Activated T-cell treated with anti-CD3 and anti-CD28 coated beads, Interleukin-2, amount 50 U/mL, for 24 hours (primary cell): ENCODE measurements at regions not wholly inside any gene's neighbourhood (a gene's known extent, or its start where the extent isn't known, plus 50 kb on each side); places are given as distances from the start of the nearest gene placed in this dataset.
A peak's percentile ranks its signal among the peaks of the same experiment; 100 is the strongest.

Experiments
- DNase-seq: peaks from one replicate; pipeline ENCODE4 v3.0.0-alpha.2; 2020
- H3K27ac Mint-ChIP-seq: 2 replicates; pipeline ENCODE4 v1.8.0; 2020; ENCODE audit warnings: mild to moderate bottlenecking, mixed read lengths
- H3K27me3 Mint-ChIP-seq: 2 replicates; pipeline ENCODE4 v1.8.0; 2020; ENCODE audit warnings: mixed read lengths
- H3K36me3 Mint-ChIP-seq: 2 replicates; pipeline ENCODE4 v1.8.0; 2020; ENCODE audit warnings: low read depth, mixed read lengths
- H3K4me1 Mint-ChIP-seq: 2 replicates; pipeline ENCODE4 v1.8.0; 2020; ENCODE audit warnings: low read depth, mixed read lengths
- H3K4me3 Mint-ChIP-seq: 2 replicates; pipeline ENCODE4 v1.8.0; 2020; ENCODE audit warnings: mild to moderate bottlenecking, moderate library complexity, mixed read lengths
- H3K9me3 Mint-ChIP-seq: 2 replicates; pipeline ENCODE4 v1.8.0; 2020; ENCODE audit warnings: mixed read lengths

DNA sequence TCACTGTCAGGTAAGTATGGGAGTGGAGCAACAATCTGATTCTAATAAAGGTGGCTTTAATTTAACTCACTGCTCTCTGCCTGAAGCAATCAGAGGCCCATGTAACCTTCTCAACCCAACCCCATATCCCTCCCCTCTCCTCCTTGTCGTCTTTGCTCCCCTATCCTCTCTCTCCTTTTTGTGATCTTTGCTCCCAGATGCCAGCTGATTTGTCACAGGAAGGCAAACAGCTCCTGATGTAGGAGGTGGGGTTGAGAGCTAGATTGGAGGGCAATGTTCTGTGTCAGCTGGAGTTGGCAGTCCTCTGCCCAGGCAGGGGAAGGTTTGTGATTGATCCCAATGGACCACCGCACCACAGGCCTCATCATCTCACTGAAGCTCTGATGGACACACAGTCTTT is 101.4 kb upstream of the PIK3CG start:
- no peaks in the 10 kb centered on the region for H3K9me3 Mint-ChIP-seq
- DNase-seq: no peak
- no peak overlapping the region for H3K4me3 Mint-ChIP-seq
- no peaks in the 10 kb centered on the region for H3K36me3 Mint-ChIP-seq
- no peak overlapping the region for H3K27ac Mint-ChIP-seq
- no peaks in the 10 kb centered on the region for H3K27me3 Mint-ChIP-seq
- H3K4me1 Mint-ChIP-seq: peaks cover 30% of the 10 kb centered on the region

GRCh38 chr7:106765727-106766355 is 99.2 kb upstream of the PIK3CG start:
- Mint-ChIP-seq H3K4me3 (no peak overlapping the region), H3K9me3 (no peaks in the 10 kb centered on the region), H3K36me3 (no peaks in the 10 kb centered on the region), H3K27ac (no peak overlapping the region), H3K4me1 (peaks cover 49% of the 10 kb centered on the region), H3K27me3 (no peaks in the 10 kb centered on the region)
- no peak for DNase-seq

DNA sequence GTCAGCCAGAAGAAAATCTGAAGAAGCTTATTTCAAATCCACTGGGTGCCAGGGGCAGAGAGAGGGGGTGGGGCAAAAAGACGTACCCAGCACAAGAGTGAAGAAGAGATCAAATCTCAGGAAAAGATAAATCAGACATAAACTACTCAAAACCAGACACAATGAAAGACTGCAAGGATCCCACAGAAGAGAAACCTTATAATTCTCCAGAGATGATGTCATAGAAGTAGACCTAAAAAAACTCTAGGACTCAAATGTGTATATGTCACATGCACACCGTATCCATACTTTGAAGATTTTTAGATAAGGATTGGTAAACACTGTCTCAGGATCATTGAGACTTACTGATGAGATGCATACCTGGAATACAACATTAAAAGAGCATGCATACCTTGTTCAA is 98.5 kb upstream of the PIK3CG start:
- no peak for DNase-seq
- no peaks in the 10 kb centered on the region for H3K36me3 Mint-ChIP-seq
- no peaks in the 10 kb centered on the region for H3K27me3 Mint-ChIP-seq
- H3K4me3 Mint-ChIP-seq: no peak overlapping the region
- H3K9me3 Mint-ChIP-seq: no peaks in the 10 kb centered on the region
- H3K27ac Mint-ChIP-seq: no peak overlapping the region
- H3K4me1 Mint-ChIP-seq: peaks cover 49% of the 10 kb centered on the region

- Mint-ChIP-seq H3K9me3 (no peaks in the 10 kb centered on the region), H3K36me3 (no peaks in the 10 kb centered on the region), H3K4me3 (peak overlapping the region; percentile 4), H3K4me1 (peaks cover 50% of the 10 kb centered on the region), H3K27me3 (no peaks in the 10 kb centered on the region), H3K27ac (peak overlapping the region; percentile 75)
- DNase-seq: no peak
Observed at GRCh38 chr7:106767078-106767477, 98.0 kb upstream of the PIK3CG start.

- peaks cover 55% of the 10 kb centered on the region for H3K4me1 Mint-ChIP-seq
- no peak for DNase-seq
- peak overlapping the region; percentile 75 for H3K27ac Mint-ChIP-seq
- no peaks in the 10 kb centered on the region for H3K36me3 Mint-ChIP-seq
- no peaks in the 10 kb centered on the region for H3K27me3 Mint-ChIP-seq
- no peaks in the 10 kb centered on the region for H3K9me3 Mint-ChIP-seq
- H3K4me3 Mint-ChIP-seq: peak overlapping the region; percentile 45
Observed at GRCh38 chr7:106767498-106768323, 97.4 kb upstream of the PIK3CG start.

DNA sequence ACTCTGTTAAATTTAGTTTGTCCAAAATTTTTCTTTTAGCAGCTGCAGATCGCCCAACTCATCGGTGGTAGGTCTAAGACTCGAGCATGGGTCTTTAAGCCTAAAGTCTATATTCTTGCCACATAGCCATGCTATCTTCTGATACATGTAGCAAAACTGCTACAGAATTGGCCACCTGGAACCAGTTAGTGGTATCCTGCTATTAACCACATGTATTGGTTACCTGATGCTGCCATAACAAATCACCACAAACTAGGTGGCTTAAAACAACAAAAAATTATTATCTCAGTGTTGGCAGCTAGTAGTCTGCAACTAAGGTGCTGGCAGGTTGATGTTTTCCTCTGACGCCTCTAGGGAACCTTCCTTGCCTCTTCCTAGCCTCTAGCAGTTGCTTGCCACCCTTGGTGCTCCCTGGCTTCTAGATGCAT is 96.7 kb upstream of the PIK3CG start:
- peak overlapping the region; percentile 75 for H3K27ac Mint-ChIP-seq
- H3K36me3 Mint-ChIP-seq: peaks cover under 1% of the 10 kb centered on the region
- peak overlapping the region; percentile 45 for H3K4me3 Mint-ChIP-seq
- no peaks in the 10 kb centered on the region for H3K27me3 Mint-ChIP-seq
- H3K4me1 Mint-ChIP-seq: peaks cover 60% of the 10 kb centered on the region
- DNase-seq: no peak
- H3K9me3 Mint-ChIP-seq: no peaks in the 10 kb centered on the region

DNA sequence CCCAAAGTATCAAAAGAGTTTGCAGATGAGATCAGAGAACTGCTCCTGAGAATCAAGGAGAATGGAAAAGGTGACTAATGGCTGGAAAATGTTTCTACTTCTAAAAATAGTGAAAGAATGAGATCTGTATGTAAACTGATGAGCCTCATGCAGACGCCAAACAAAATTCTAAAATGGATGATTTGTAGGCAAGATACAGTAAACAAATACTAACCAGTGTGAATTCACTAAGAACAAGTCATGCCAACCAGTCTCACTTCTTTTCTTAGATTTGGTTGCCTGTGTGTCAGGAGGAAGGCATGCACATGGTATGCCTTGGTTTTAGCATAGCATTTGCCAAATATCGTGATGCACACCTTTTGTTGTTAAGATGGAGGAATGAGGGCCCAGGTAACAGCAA is 94.9 kb upstream of the PIK3CG start:
- Mint-ChIP-seq H3K4me1 (peaks cover 77% of the 10 kb centered on the region), H3K36me3 (peaks cover 15% of the 10 kb centered on the region), H3K27me3 (no peaks in the 10 kb centered on the region), H3K9me3 (peaks cover 6% of the 10 kb centered on the region), H3K27ac (peak overlapping the region; percentile 19), H3K4me3 (no peak overlapping the region)
- no peak for DNase-seq

GRCh38 chr7:106772655-106773108 is 92.4 kb upstream of the PIK3CG start:
- Mint-ChIP-seq H3K4me1 (peaks cover 72% of the 10 kb centered on the region), H3K27ac (peak overlapping the region; percentile 96), H3K9me3 (peaks cover 11% of the 10 kb centered on the region), H3K4me3 (peak overlapping the region; percentile 49), H3K27me3 (no peaks in the 10 kb centered on the region), H3K36me3 (peaks cover 16% of the 10 kb centered on the region)
- DNase-seq: no peak

DNA sequence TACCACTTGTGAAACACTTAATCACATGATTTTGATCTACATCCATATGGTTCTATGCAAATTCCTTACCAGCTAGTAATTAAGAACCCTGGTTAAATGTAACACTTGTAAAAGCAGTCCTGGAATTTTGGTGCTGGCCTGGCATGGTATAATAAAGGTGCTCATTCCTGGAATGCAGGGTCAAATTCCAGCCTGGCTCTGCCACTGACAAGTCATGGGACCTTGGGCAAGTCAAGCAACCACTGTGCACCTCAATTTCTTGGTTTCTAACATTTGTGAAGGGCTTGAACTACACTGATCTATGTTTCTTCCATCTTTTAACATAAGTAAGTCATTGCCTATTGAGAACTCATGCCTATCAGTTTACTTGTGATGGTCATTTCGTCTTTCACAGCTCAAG is 91.9 kb upstream of the PIK3CG start:
- Mint-ChIP-seq H3K27ac (peak overlapping the region; percentile 94), H3K4me1 (peaks cover 67% of the 10 kb centered on the region), H3K27me3 (no peaks in the 10 kb centered on the region), H3K36me3 (peaks cover 16% of the 10 kb centered on the region), H3K9me3 (peaks cover 11% of the 10 kb centered on the region), H3K4me3 (no peak overlapping the region)
- DNase-seq: no peak

- no peak for DNase-seq
- Mint-ChIP-seq H3K9me3 (peaks cover 11% of the 10 kb centered on the region), H3K27ac (peak overlapping the region; percentile 94), H3K27me3 (no peaks in the 10 kb centered on the region), H3K4me3 (no peak overlapping the region), H3K4me1 (peaks cover 62% of the 10 kb centered on the region), H3K36me3 (peaks cover 16% of the 10 kb centered on the region)
Observed at GRCh38 chr7:106773721-106774120, 91.4 kb upstream of the PIK3CG start.

- peak overlapping the region; percentile 56 for H3K27ac Mint-ChIP-seq
- no peaks in the 10 kb centered on the region for H3K27me3 Mint-ChIP-seq
- peaks cover 11% of the 10 kb centered on the region for H3K9me3 Mint-ChIP-seq
- H3K4me1 Mint-ChIP-seq: peaks cover 56% of the 10 kb centered on the region
- H3K4me3 Mint-ChIP-seq: no peak overlapping the region
- no peak for DNase-seq
- peaks cover 16% of the 10 kb centered on the region for H3K36me3 Mint-ChIP-seq
Observed at GRCh38 chr7:106774213-106774767, 90.8 kb upstream of the PIK3CG start.

DNA sequence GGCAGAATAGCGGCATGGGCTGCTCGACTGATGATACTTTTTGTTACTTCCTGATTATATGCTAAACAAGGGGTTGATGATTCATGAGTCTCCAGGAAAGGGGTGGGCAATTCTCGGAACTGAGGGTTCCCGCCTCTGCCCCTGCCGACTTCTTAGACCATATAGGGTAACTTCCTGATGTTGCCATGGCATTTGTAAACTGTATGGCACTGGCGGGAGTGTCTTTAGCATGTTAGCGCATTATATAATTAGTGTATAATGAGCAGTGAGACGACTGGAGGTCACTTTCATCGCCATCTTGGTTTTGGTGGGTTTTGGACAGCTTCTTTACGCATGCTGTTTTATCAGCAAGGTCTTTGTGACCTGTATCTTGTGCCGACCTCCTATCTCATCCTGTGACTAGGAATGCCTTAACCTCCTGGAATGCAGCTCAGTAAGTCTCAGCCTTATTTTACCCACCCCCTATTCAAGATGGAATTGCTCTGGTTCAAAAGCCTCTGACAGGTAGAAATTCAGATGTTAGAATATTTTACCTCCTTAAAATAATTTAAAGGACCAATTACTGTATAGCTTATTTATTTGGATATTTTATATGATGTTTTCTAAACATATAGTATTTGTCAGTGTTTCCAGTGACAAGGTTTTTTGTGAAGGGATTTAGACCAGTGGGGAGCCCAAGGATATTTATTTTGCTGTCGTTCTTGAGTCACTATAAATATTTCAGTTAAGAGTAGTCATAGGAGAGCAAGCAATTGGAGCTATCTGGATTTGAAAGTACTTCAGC is 90.1 kb upstream of the PIK3CG start:
- DNase-seq: peak; percentile 48
- Mint-ChIP-seq H3K4me1 (peaks cover 50% of the 10 kb centered on the region), H3K4me3 (no peak overlapping the region), H3K9me3 (peaks cover 11% of the 10 kb centered on the region), H3K27me3 (no peaks in the 10 kb centered on the region), H3K36me3 (peaks cover 16% of the 10 kb centered on the region), H3K27ac (peak overlapping the region; percentile 56)

DNA sequence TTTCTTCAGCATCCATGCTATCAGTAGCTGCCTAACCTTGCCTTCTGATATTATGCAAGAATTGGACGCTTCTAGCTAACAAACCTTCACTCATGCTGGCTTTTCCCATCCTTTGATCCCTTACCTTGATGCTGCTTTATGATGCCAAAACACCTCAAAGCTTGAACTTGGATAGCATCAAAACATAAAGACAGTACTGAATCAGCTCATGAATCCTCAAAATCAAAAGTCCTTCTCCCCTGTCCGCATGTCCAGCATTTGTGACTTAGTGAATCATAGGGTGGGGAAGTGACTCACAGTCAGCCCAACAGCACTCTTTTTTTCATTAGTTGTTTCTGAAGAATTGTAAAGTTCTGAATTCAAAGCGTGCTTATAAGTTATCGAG is 89.5 kb upstream of the PIK3CG start:
- peaks cover 11% of the 10 kb centered on the region for H3K9me3 Mint-ChIP-seq
- H3K4me1 Mint-ChIP-seq: peaks cover 44% of the 10 kb centered on the region
- H3K27me3 Mint-ChIP-seq: no peaks in the 10 kb centered on the region
- DNase-seq: no peak
- H3K4me3 Mint-ChIP-seq: no peak overlapping the region
- H3K27ac Mint-ChIP-seq: peak overlapping the region; percentile 76
- H3K36me3 Mint-ChIP-seq: peaks cover 16% of the 10 kb centered on the region

- no peak for DNase-seq
- H3K4me1 Mint-ChIP-seq: peaks cover 42% of the 10 kb centered on the region
- H3K9me3 Mint-ChIP-seq: peaks cover 11% of the 10 kb centered on the region
- peak overlapping the region; percentile 76 for H3K27ac Mint-ChIP-seq
- peaks cover 16% of the 10 kb centered on the region for H3K36me3 Mint-ChIP-seq
- H3K27me3 Mint-ChIP-seq: no peaks in the 10 kb centered on the region
- no peak overlapping the region for H3K4me3 Mint-ChIP-seq
Observed at GRCh38 chr7:106775975-106776607, 89.0 kb upstream of the PIK3CG start.
